ENCODE measurements at regions not wholly inside any gene's neighbourhood (a gene's known extent, or its start where the extent isn't known, plus 50 kb on each side); places are given as distances from the start of the nearest gene placed in this dataset.
A peak's percentile ranks its signal among the peaks of the same experiment; 100 is the strongest.
"Not testable (repeated sequence)": the region's sequence is repeated elsewhere in the genome, so short reads cannot be mapped to it uniquely, and the experiment has no call there.

DNA sequence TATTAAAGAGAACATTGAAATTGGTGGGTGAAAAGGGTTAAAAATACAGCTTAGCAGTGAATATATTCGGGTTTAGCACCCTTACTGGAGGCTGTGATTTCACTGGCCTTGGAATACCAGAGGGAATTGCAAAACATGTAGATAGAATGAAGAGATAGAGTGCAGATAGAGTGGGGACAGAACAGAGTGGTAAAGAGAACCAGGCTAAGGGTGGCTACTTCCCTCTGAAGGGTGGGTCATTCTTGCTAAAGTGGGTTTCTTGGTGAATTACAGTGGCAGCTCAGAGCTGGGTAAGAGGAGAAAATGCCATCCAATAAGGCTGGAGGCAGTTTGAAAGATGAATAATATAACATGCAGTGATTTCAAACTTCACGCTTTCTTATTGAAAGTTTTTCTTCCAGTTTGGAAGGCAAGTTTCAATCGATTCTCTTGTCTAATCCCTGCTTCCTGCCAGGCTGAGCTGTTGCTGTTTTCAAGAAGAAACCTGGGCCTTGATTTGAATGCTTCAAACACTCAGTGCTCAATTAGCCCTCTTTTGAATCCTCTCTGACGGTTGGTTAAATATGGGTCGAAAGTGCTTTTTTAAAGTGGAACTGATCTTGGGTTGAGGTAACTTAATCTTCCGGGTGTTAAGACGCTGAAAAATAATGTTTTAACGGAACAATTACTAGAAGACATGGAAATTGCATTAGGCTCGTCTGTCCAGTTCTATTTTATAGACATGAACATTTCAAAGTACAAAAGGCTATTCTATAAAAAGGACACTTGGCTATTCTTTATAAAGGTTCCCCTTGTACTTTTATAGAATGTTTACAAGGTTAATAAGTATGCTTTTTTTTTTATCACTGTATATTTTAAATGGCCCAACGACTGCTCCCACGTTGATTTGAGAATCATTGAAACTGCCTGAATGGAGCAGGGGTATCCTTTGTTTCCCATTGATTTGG lies 203.3 kb downstream of the BCAS1 start:
- no peaks in the 10 kb centered on the region for H3K27me3 Mint-ChIP-seq (ENCODE audit: low read depth)
- H3K4me3 Mint-ChIP-seq (ENCODE audit: unreplicated experiment): no peak overlapping the region
- DNase-seq (ENCODE audit: low spot score): no peak
- no peaks in the 10 kb centered on the region for H3K36me3 Mint-ChIP-seq (ENCODE audit: low read depth)
- H3K4me1 Mint-ChIP-seq (ENCODE audit: low read depth): peaks cover 51% of the 10 kb centered on the region
- TF ChIP-seq, protein P1, sequence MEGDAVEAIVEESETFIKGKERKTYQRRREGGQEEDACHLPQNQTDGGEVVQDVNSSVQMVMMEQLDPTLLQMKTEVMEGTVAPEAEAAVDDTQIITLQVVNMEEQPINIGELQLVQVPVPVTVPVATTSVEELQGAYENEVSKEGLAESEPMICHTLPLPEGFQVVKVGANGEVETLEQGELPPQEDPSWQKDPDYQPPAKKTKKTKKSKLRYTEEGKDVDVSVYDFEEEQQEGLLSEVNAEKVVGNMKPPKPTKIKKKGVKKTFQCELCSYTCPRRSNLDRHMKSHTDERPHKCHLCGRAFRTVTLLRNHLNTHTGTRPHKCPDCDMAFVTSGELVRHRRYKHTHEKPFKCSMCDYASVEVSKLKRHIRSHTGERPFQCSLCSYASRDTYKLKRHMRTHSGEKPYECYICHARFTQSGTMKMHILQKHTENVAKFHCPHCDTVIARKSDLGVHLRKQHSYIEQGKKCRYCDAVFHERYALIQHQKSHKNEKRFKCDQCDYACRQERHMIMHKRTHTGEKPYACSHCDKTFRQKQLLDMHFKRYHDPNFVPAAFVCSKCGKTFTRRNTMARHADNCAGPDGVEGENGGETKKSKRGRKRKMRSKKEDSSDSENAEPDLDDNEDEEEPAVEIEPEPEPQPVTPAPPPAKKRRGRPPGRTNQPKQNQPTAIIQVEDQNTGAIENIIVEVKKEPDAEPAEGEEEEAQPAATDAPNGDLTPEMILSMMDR (IDR thresholded peaks at IDR 0.05): no peak
- H3K27ac Mint-ChIP-seq (ENCODE audit: unreplicated experiment): peak overlapping the region; percentile 30
- no peaks in the 10 kb centered on the region for H3K9me3 Mint-ChIP-seq (ENCODE audit: low read depth)

DNA sequence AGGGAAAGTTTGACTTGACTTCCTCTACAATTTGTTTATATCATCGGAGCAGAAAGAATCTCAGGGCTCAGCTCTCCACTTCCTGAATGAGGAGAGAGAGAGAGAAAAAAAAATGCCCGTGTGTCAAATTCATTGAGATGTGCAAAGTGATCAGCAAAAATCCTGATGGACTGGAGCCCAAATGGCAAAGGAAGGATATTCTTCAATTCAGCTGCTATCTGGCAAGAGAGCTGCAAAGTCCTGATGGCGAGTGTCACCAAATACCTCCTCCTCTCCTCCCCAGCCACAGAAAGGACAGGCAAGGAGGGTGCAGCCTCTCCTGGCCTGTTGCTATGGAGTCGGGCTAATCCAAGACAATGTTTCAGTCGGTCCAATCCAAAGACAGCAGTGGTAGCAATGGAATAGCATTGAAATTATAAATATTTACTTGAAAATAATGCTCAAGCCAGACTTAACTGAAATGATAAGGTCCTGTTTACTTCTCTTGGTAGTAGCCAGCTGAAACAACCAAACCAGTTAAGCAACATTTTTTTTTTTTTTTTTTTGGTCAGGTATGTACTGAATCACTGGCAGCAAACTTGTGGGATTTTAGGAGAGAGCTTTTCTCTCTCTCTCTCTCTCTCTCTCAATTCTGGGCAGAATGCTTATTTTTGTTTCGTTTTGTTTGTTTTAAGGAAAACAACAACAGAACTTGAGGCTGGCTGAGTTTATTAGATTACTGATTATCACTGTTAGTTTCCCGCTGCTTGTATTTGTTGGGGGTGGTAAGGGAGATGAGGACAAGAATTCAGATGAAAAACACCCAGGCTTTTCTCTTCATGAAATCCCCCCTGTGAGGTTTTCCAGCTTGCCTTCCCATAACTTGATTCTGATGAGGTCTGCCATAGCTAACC lies 204.2 kb downstream of the BCAS1 start:
- no peaks in the 10 kb centered on the region for H3K9me3 Mint-ChIP-seq (ENCODE audit: low read depth)
- no peak for DNase-seq (ENCODE audit: low spot score)
- H3K27ac Mint-ChIP-seq (ENCODE audit: unreplicated experiment): peak overlapping the region; percentile 77
- no peaks in the 10 kb centered on the region for H3K27me3 Mint-ChIP-seq (ENCODE audit: low read depth)
- H3K36me3 Mint-ChIP-seq (ENCODE audit: low read depth): no peaks in the 10 kb centered on the region
- peak overlapping the region; percentile 52 for H3K4me3 Mint-ChIP-seq (ENCODE audit: unreplicated experiment)
- H3K4me1 Mint-ChIP-seq (ENCODE audit: low read depth): peaks cover 43% of the 10 kb centered on the region
- TF ChIP-seq, protein P1 (IDR thresholded peaks at IDR 0.05): no peak

DNA sequence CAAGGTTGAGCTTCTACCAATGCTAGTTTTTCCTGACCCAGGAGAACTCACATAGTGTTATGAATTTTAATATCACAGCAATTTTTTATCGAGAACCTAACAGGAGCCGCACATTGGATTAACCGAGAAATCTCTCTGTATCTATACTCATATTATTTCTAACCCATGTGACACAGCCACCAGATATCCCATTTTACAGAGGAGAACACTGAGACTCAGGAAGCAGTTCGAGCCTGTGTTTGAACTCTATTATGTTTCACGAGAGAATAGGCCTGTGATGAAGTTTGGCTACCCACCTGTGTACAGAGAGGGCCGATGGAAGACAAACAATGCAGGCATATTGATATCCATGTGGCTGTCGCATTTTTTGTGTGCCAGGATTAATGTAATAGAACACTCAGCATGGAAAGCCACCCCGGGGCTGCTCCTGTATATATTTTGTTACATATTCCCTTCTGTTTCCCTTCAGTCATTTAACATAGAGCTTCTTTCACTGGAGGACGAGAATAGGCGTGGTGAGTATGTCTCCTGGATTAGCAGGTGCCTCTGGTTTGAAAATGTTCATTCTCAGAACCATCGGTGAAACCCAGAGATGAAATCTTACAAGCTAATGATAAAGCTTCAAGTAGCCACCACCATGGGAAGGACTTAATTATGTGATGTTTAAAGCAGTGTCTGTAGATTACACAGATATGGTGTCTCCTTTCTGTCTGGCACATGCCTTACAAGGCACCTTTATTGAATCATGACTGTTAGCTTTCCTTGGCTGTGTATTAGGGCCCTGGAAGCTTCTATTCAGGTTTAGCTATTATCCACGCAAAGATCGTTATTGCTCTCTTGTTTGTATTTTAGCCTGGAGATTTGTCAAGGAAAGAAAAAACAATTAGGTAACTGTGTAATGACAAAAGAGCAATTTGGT lies 205.4 kb downstream of the BCAS1 start:
- not testable (repeated sequence) for H3K4me3 Mint-ChIP-seq (ENCODE audit: unreplicated experiment); H3K27ac Mint-ChIP-seq (ENCODE audit: unreplicated experiment); H3K9me3 Mint-ChIP-seq (ENCODE audit: low read depth); H3K27me3 Mint-ChIP-seq (ENCODE audit: low read depth); DNase-seq (ENCODE audit: low spot score); H3K36me3 Mint-ChIP-seq (ENCODE audit: low read depth)
- peaks cover 40% of the 10 kb centered on the region for H3K4me1 Mint-ChIP-seq (ENCODE audit: low read depth)

DNA sequence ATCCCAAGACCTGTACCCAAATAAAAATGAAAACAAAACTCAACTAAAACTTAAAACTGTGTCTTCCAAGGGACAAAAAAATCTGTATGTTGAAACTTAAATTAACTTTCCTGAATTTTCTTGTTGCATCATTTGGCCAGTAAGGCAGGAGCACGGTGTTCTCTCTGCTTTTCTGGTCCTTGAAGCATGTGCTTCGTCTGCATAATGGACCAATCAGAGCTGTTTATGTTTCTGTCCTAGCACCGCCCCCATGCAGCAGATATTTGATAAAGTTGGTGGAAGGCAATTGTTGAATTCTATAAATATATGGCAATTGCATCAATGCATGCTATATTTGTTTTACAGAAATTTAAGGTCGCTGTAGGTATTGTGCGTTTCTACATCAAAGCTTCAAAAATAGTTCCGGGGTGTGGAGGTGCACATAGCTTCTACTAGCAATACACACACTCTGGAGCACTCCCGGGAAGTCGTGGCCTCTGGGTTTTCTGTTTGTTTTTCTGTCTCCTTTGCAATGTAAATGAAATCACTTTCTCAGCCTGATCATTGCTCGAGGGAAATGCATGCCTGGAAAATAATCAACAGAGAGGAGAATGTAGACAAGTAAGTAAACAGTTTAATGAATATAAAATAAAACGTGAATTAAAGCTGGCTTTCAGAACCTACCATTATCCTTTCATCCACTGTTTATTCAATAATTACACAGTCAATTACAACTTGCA lies 206.3 kb downstream of the BCAS1 start:
- not testable (repeated sequence) for H3K4me3 Mint-ChIP-seq (ENCODE audit: unreplicated experiment); DNase-seq (ENCODE audit: low spot score); H3K9me3 Mint-ChIP-seq (ENCODE audit: low read depth); H3K36me3 Mint-ChIP-seq (ENCODE audit: low read depth); H3K27me3 Mint-ChIP-seq (ENCODE audit: low read depth); H3K27ac Mint-ChIP-seq (ENCODE audit: unreplicated experiment)
- peaks cover 31% of the 10 kb centered on the region for H3K4me1 Mint-ChIP-seq (ENCODE audit: low read depth)

DNA sequence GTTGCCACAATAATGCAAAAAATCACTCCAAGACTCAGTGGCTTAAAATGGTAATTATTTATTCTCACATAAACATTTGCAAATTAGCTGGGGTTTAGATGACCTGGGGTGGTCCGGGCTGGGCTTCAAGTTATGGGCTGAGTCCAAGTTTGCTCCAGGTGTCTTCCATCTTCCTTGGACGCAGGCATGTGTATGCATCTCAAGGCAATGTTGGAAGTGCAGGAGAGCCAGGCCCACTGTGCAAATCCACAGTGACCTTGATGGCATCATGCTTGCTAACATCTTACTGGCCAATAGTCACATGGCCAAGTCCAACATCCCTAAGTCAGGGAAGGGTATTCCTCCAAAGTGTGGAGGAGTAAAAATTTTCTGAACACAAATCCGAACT lies 206.9 kb downstream of the BCAS1 start:
- H3K9me3 Mint-ChIP-seq (ENCODE audit: low read depth); DNase-seq (ENCODE audit: low spot score); H3K27ac Mint-ChIP-seq (ENCODE audit: unreplicated experiment); H3K27me3 Mint-ChIP-seq (ENCODE audit: low read depth); H3K4me3 Mint-ChIP-seq (ENCODE audit: unreplicated experiment); H3K36me3 Mint-ChIP-seq (ENCODE audit: low read depth): not testable (repeated sequence)
- peaks cover 31% of the 10 kb centered on the region for H3K4me1 Mint-ChIP-seq (ENCODE audit: low read depth)

DNA sequence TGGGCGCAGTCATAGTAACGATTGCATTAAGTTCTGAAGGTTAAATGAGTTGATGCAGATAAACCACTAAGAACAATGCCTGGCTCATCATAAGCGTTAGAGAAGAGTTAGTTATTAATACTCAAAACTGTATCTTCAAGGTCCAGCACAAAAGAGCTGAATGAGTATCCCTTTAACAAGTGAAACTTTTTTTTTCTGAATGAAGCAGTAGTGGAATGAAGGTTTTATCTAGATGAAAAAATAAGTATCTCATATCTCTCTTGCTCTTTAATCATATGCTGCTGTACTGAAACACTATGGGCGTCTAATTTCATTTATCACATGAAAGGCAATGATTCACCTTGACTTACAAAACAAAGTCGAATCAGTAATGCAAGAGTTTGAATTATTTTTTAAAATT lies 207.4 kb downstream of the BCAS1 start:
- not testable (repeated sequence) for H3K27ac Mint-ChIP-seq (ENCODE audit: unreplicated experiment); H3K9me3 Mint-ChIP-seq (ENCODE audit: low read depth); H3K36me3 Mint-ChIP-seq (ENCODE audit: low read depth); H3K27me3 Mint-ChIP-seq (ENCODE audit: low read depth); H3K4me3 Mint-ChIP-seq (ENCODE audit: unreplicated experiment); DNase-seq (ENCODE audit: low spot score)
- H3K4me1 Mint-ChIP-seq (ENCODE audit: low read depth): peaks cover 31% of the 10 kb centered on the region

DNA sequence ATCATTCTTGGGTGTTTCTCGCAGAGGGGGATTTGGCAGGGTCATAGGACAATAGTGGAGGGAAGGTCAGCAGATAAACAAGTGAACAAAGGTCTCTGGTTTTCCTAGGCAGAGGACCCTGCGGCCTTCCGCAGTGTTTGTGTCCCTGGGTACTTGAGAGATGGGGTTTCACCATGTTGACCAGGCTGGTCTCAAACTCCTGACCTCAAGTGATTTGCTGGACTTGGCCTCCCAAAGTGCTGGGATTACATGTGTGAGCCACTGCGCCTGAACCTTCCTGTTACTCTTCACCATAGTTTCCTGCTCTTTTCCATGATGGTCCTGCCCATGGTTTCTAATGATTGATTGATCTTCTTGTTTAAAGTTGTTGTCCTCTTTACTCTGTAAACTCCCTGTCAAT lies 207.9 kb downstream of the BCAS1 start:
- DNase-seq (ENCODE audit: low spot score); H3K27me3 Mint-ChIP-seq (ENCODE audit: low read depth); H3K36me3 Mint-ChIP-seq (ENCODE audit: low read depth); H3K9me3 Mint-ChIP-seq (ENCODE audit: low read depth); H3K4me3 Mint-ChIP-seq (ENCODE audit: unreplicated experiment); H3K27ac Mint-ChIP-seq (ENCODE audit: unreplicated experiment): not testable (repeated sequence)
- H3K4me1 Mint-ChIP-seq (ENCODE audit: low read depth): peaks cover 31% of the 10 kb centered on the region

DNA sequence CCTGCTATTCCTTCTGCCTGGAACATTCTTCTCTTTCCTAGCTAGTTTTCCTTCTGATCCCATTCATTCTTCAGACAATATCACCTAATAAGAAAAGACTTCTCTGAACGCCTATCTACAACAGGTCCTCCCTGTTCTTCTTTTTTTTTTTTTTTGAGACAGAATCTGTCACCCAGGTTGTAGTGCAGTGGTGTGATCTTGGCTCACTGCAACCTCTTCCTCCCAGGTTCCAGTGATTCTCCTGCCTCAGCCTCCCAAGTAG lies 208.3 kb downstream of the BCAS1 start:
- H3K4me3 Mint-ChIP-seq (ENCODE audit: unreplicated experiment); H3K27ac Mint-ChIP-seq (ENCODE audit: unreplicated experiment); H3K9me3 Mint-ChIP-seq (ENCODE audit: low read depth); DNase-seq (ENCODE audit: low spot score); H3K36me3 Mint-ChIP-seq (ENCODE audit: low read depth); H3K27me3 Mint-ChIP-seq (ENCODE audit: low read depth): not testable (repeated sequence)
- H3K4me1 Mint-ChIP-seq (ENCODE audit: low read depth): peaks cover 28% of the 10 kb centered on the region
